Tibial nerve (tissue), 4 donors: ENCODE measurements at regions not wholly inside any gene's neighbourhood (a gene's known extent, or its start where the extent isn't known, plus 50 kb on each side); places are given as distances from the start of the nearest gene placed in this dataset.

Experiments
- DNase-seq, 2 donors: peaks; one replicate each; pipeline ENCODE4 v3.0.0-alpha.2; 2019; ENCODE audit warnings: low spot score in 2 of 2
- H3K27ac ChIP-seq, 4 donors: fragments of 200-600 bp; sonication (generic) in 3 of 4; one replicate each; pipeline ENCODE4 v1.5.1; 2017 to 2019; ENCODE audit warnings: mild to moderate bottlenecking in 1 of 4
- H3K27me3 ChIP-seq, 2 donors: fragments of 200-600 bp; sonication (generic) in 1 of 2; one replicate each; pipeline versions ENCODE4 v1.5.1 to v1.6.0; 2017 to 2019
- H3K36me3 ChIP-seq, 3 donors: fragments of 200-600 bp; sonication (generic); one replicate each; pipeline ENCODE4 v1.5.1; 2018 to 2019
- H3K4me1 ChIP-seq, 4 donors: fragments of 200-600 bp; sonication (generic) in 3 of 4; one replicate each; pipeline ENCODE4 v1.5.1; 2017 to 2019
- H3K4me3 ChIP-seq, 4 donors: fragments of 200-600 bp; sonication (generic) in 3 of 4; one replicate each; pipeline ENCODE4 v1.5.1; 2017 to 2019; ENCODE audit warnings: mild to moderate bottlenecking in 1 of 4, moderate library complexity in 1 of 4
- H3K9me3 ChIP-seq, 4 donors: fragments of 200-600 bp; sonication (generic) in 3 of 4; one replicate each; pipeline ENCODE4 v1.5.1; 2017 to 2019
- EP300 ChIP-seq, 2 donors: sonication (generic); formaldehyde crosslinking; IDR thresholded peaks; one replicate each; pipeline ENCODE4 v1.6.1; 2017; ENCODE audit warnings: antibody characterized with exemption in 2 of 2, mild to moderate bottlenecking in 1 of 2
- POLR2A ChIP-seq, 2 donors: fragments of 450-650 bp; IDR thresholded peaks; one replicate each; pipeline ENCODE4 v1.6.1; 2017; ENCODE audit warnings: antibody characterized with exemption in 2 of 2, mild to moderate bottlenecking in 2 of 2, moderate library complexity in 2 of 2
- WGBS, 2 donors: methylation state at CpG; one replicate each; pipeline ENCODE4 v1.1.5; 2018; 5-methylcytosine and 5-hydroxymethylcytosine counted together
- small RNA-seq: library from RNA; depleted of rRNA; stranded (forward); fragments of <200 nt; gene quantifications from one replicate; pipeline ENCODE3, GENCODE V24; 2016
- TF ChIP-seq, protein P1 (sequence below), 5 experiments: fragments of 200-600 bp in 3 of 5; fragments of 450-650 bp in 2 of 5; sonication (generic) in 3 of 5; IDR thresholded peaks; one replicate each; pipeline ENCODE4 v1.5.1; 2016 to 2019; ENCODE audit warnings: antibody characterized with exemption in 5 of 5, mild to moderate bottlenecking in 3 of 5, moderate library complexity in 2 of 5

DNA sequence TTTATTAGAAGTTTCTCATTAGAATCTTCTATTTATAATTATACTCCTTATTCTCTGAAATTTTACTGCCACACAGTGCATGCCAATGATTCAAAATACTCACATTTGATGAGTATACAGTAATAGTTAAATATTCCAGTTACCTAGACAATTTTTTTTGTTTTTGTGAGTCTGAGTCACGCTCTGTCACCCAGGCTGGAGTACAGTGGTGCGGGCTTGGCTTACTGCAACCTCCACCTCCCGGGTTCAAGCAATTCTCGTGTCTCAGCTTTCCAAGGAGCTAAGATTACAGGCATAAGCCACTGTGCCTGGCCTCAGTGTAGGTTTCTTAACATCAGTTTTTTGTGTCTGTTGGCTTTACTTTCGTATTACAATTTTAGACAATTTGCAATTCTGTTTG lies 87.1 kb downstream of the ZNF486 start:
- Histone ChIP-seq H3K4me3 (no peak overlapping the region), H3K9me3 (no peaks in the 10 kb centered on the region), H3K36me3 (no peaks in the 10 kb centered on the region), H3K27me3 (no peaks in the 10 kb centered on the region), H3K4me1 (no peaks in the 10 kb centered on the region), H3K27ac (no peak overlapping the region)
- WGBS, 2 donors: 83 to 86% methylated on average over 5 of the region's 5 CpGs
- no peak for DNase-seq
- TF ChIP-seq POLR2A (IDR thresholded peaks at IDR 0.05) (no peak), EP300 (IDR thresholded peaks at IDR 0.05) (no peak)
- TF ChIP-seq, protein P1, sequence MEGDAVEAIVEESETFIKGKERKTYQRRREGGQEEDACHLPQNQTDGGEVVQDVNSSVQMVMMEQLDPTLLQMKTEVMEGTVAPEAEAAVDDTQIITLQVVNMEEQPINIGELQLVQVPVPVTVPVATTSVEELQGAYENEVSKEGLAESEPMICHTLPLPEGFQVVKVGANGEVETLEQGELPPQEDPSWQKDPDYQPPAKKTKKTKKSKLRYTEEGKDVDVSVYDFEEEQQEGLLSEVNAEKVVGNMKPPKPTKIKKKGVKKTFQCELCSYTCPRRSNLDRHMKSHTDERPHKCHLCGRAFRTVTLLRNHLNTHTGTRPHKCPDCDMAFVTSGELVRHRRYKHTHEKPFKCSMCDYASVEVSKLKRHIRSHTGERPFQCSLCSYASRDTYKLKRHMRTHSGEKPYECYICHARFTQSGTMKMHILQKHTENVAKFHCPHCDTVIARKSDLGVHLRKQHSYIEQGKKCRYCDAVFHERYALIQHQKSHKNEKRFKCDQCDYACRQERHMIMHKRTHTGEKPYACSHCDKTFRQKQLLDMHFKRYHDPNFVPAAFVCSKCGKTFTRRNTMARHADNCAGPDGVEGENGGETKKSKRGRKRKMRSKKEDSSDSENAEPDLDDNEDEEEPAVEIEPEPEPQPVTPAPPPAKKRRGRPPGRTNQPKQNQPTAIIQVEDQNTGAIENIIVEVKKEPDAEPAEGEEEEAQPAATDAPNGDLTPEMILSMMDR (IDR thresholded peaks at IDR 0.05): no peak

DNA sequence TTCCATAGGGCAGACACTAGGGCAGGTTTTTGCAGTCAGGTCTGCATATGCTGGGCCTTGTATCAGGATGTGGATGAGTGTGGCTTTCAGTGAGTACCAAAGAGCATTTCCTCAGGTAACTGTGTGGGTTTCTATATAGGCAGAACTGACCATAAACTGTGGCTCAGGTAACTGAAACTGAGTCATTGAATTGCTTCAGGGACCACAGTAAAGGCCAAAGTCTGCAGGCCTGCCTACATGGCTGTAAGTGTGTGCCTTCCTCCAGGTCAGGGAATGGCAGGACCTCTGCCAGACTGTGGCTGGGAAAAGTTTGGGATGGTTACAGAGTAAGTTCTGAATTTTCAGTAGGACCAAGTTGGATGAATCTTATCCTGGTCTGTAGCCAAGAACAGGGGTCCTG lies 85.6 kb downstream of the ZNF486 start:
- Histone ChIP-seq H3K27me3 (no peaks in the 10 kb centered on the region), H3K36me3 (no peaks in the 10 kb centered on the region), H3K27ac (no peak overlapping the region), H3K4me1 (no peaks in the 10 kb centered on the region), H3K4me3 (no peak overlapping the region), H3K9me3 (no peaks in the 10 kb centered on the region)
- TF ChIP-seq, protein P1 (IDR thresholded peaks at IDR 0.05): no peak
- TF ChIP-seq EP300 (IDR thresholded peaks at IDR 0.05) (no peak), POLR2A (IDR thresholded peaks at IDR 0.05) (no peak)
- DNase-seq: no peak

DNA sequence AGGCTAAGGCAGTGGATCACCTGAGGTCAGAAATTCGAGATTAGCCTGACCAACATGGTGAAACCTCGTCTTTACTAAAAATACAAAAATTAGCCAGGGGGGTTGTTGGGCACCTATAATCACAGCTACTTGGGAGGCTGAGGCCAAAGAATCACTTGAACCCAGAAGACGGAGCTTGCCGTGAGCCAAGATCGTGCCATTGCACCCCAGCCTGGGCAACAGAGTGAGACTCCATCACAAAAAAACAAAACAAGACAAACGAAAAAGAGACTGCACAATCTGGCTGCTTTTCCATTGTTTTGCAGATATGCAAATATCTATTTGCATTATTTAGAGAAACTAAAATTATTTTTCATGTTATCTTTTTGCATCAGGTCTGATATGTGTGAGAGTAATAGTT lies 83.6 kb downstream of the ZNF486 start:
- Histone ChIP-seq H3K9me3 (no peaks in the 10 kb centered on the region), H3K27me3 (no peaks in the 10 kb centered on the region), H3K4me3 (no peak overlapping the region), H3K36me3 (no peaks in the 10 kb centered on the region), H3K27ac (no peak overlapping the region), H3K4me1 (no peaks in the 10 kb centered on the region)
- no peak for DNase-seq
- no peak for TF ChIP-seq EP300 (IDR thresholded peaks at IDR 0.05)
- TF ChIP-seq, protein P1 (IDR thresholded peaks at IDR 0.05): no peak
- no peak for TF ChIP-seq POLR2A (IDR thresholded peaks at IDR 0.05)
- 80 to 84% methylated on average over 6 of the region's 6 CpGs for WGBS, 2 donors

DNA sequence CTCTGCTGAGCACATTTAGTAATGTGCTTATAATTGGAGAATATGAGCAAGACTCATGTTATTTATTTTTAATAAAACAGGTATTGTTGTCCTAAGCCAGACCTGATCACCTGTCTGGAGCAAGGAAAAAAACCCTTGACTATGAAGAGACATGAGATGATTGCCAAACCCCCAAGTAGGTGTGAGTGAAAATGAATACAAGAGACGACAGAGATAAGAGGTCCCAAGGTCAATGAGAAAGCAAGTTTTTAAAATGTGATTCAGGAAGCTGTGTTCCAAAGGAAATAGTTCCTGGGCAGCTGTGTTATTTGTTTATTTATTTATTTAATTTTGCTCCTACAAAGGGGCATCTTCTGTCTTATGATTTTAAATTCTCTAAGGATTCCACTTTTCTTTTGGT lies 83.1 kb downstream of the ZNF486 start:
- DNase-seq: no peak
- Histone ChIP-seq H3K27ac (no peak overlapping the region), H3K4me1 (no peaks in the 10 kb centered on the region), H3K36me3 (no peaks in the 10 kb centered on the region), H3K27me3 (no peaks in the 10 kb centered on the region), H3K9me3 (no peaks in the 10 kb centered on the region), H3K4me3 (no peak overlapping the region)
- WGBS, 2 donors: 44 to 59% methylated on average over 1 of the region's 1 CpG
- TF ChIP-seq, protein P1 (IDR thresholded peaks at IDR 0.05): no peak
- TF ChIP-seq EP300 (IDR thresholded peaks at IDR 0.05): no peak
- no peak for TF ChIP-seq POLR2A (IDR thresholded peaks at IDR 0.05)

Small RNA genes lying in the stretch of these regions (small RNA-seq; reads per million reads assigned to genes)
- gene MIR1270: 1.8 reads per million, percentile 56 among the genes with 10 or more reads in this experiment
